ENCODE measurements at regions not wholly inside any gene's neighbourhood (a gene's known extent, or its start where the extent isn't known, plus 50 kb on each side); places are given as distances from the start of the nearest gene placed in this dataset.

DNA sequence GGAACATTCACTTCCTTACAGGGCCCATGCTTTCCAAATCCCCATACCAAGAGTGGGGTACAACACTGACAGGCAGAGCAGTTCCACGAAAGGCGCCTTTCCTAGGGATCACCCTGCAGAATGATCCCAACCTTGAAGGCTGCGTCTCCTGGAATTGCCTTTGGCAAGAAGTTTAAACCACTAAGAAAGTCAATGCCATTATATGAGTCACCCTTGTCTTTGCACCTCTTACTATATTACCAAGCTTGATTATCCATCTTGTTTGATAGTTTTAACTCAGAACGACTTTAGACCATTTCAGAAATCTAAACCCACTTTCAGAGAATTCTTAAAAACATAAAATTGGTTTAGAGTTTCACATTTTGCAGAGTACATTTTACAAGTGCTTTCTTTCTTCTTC lies 282.1 kb downstream of the ARHGAP12 start:
- TF ChIP-seq POLR2A (IDR thresholded peaks at IDR 0.05), result no peak
- TF ChIP-seq CTCF (IDR thresholded peaks at IDR 0.05), result no peak
- TF ChIP-seq EP300 (IDR thresholded peaks at IDR 0.05), result no peak
- H3K36me3 ChIP-seq, result no peaks in the 10 kb centered on the region
- H3K4me1 ChIP-seq, result peaks cover 0 to 21% (median 6%) of the 10 kb centered on the region in 4 donors
- no peak overlapping the region for H3K4me3 ChIP-seq
- H3K27ac ChIP-seq, result no peak overlapping the region
- DNase-seq (ENCODE audit: low spot score in 2 of 2), result no peak
- H3K27me3 ChIP-seq, result no peaks in the 10 kb centered on the region
- 93 to 95% methylated on average over 4 of the region's 4 CpGs for WGBS, 2 donors
- H3K9me3 ChIP-seq, result peaks cover 0 to 8% (median 0%) of the 10 kb centered on the region in 4 donors

DNA sequence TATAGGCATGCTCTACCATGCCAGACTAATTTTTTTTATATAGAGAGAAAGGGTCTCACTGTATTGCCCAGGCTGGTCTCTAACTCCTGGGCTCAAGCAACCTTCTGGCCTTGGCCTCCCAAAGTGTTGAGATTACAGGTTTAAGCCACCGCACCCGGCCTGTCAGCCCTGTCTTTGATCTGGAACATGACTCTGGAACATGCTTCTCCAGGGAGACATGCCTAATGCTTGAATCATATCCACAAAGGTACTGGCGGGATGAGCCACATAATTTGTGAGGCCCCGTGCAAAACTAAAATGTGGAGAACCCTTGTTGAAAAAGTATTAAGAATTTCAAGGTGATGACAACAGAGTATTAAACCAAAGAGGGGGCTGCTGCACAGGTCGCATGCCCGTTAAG lies 282.8 kb downstream of the ARHGAP12 start:
- no peak for TF ChIP-seq EP300 (IDR thresholded peaks at IDR 0.05)
- no peak for TF ChIP-seq CTCF (IDR thresholded peaks at IDR 0.05)
- TF ChIP-seq POLR2A (IDR thresholded peaks at IDR 0.05), result no peak
- H3K27ac ChIP-seq, result no peak overlapping the region
- WGBS, 2 donors, result 91 to 97% methylated on average over 6 of the region's 6 CpGs
- peaks cover 0 to 11% (median 0%) of the 10 kb centered on the region in 4 donors for H3K9me3 ChIP-seq
- no peak for DNase-seq (ENCODE audit: low spot score in 2 of 2)
- H3K27me3 ChIP-seq, result no peaks in the 10 kb centered on the region
- H3K36me3 ChIP-seq, result no peaks in the 10 kb centered on the region
- no peak overlapping the region for H3K4me3 ChIP-seq
- peaks cover 0 to 21% (median 6%) of the 10 kb centered on the region in 4 donors for H3K4me1 ChIP-seq

DNA sequence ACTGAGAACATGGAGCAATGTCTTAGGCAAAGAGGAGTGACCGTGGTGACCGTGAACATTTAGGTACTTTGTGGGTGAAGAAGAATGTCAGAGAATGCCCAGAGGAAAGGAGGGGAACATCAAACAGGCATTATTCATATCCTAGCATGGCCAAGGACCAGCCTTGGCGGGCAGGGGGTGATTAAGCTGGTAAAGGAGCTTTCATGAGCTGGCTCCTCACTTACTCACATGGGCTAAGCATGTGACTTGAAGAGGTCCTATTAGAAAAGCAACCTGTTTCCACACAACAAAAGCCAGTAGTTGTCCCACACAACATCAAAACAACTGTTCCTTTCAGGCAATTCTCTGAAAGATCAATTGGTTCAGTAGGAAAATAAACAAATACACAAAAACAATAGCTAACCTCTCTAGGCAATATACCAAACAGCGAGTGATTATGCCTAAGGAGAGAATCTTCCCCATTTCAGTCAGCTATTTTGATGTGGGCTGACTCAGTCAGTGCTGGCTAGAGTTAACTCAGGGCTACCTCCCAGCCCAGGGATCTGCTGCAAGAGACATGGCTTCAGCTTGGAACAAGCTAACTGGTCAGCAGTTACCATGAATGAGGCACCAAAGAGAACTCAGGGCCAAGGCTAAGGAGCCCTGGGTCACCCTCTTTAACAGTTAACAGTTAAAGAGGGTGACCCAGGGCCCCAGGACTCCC lies 283.5 kb downstream of the ARHGAP12 start:
- DNase-seq (ENCODE audit: low spot score in 2 of 2), result no peak
- H3K36me3 ChIP-seq, result no peaks in the 10 kb centered on the region
- H3K27ac ChIP-seq, result no peak overlapping the region
- H3K27me3 ChIP-seq, result no peaks in the 10 kb centered on the region
- WGBS, 2 donors, result 89% methylated on average over 4 of the region's 4 CpGs
- H3K4me1 ChIP-seq, result peaks cover 0 to 15% (median 4%) of the 10 kb centered on the region in 4 donors
- H3K4me3 ChIP-seq, result no peak overlapping the region
- H3K9me3 ChIP-seq, result peaks cover 0 to 11% (median 0%) of the 10 kb centered on the region in 4 donors
- TF ChIP-seq POLR2A (IDR thresholded peaks at IDR 0.05) (no peak), EP300 (IDR thresholded peaks at IDR 0.05) (no peak), CTCF (IDR thresholded peaks at IDR 0.05) (no peak)

DNA sequence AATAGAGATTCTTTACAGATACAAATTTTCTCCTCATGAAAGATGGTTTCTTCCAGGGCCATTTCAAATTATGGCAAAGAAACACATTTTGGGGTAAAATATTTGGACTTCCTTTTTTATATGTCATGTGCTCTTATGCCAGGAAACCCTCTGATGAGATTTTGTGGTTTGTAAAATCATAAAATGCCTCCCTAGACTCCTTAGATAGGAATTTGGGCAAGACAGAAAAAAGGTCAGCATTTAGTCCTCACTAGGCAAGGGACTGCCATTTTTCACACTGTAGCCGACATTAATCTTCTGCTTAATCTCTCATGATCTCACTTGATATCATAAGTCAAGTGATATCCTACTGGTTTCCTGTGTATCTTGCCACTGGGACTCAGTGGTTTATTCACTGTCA lies 286.4 kb downstream of the ARHGAP12 start:
- Histone ChIP-seq H3K4me1 (no peaks in the 10 kb centered on the region), H3K4me3 (no peak overlapping the region), H3K36me3 (no peaks in the 10 kb centered on the region), H3K27ac (no peak overlapping the region), H3K27me3 (no peaks in the 10 kb centered on the region), H3K9me3 (peaks cover 0 to 15% (median 0%) of the 10 kb centered on the region in 4 donors)
- no peak for TF ChIP-seq CTCF (IDR thresholded peaks at IDR 0.05)
- no peak for TF ChIP-seq EP300 (IDR thresholded peaks at IDR 0.05)
- no peak for TF ChIP-seq POLR2A (IDR thresholded peaks at IDR 0.05)
- 91 to 100% methylated on average over 1 of the region's 1 CpG for WGBS, 2 donors
- DNase-seq (ENCODE audit: low spot score in 2 of 2), result no peak

DNA sequence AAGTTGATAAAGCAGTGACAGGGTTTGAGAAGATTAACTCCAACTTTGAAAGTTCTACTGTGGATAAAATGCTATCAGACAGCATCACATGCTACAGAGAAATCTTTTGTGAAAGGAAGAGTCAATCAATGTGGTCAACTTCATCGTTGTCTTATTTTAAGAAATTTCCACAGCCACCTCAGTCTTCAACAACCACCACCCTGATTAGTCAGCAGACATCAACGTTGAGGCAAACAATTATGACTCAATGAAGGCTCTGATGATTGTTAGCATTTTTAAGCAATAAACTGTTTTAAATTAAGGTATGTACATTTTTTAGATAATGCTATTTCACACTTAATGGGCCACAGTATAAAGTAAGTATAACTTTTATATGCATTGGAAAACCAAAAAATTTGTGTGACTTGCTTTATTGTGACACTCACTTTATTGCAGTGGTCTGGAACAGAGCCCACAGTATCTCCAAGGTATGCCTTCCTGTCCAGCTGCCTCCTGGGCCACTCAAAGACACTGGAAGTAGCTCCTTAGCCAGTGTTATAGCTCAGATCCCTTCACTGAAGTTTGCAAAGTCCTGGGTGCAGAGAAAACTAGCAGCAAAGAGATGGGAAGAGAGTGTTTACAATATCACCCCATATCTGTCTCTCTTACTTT lies 293.1 kb downstream of the ARHGAP12 start:
- Histone ChIP-seq H3K9me3 (peaks cover 0 to 9% (median 0%) of the 10 kb centered on the region in 4 donors), H3K4me3 (no peak overlapping the region), H3K27ac (no peak overlapping the region), H3K36me3 (no peaks in the 10 kb centered on the region), H3K27me3 (no peaks in the 10 kb centered on the region), H3K4me1 (no peaks in the 10 kb centered on the region)
- TF ChIP-seq CTCF (IDR thresholded peaks at IDR 0.05) (no peak), POLR2A (IDR thresholded peaks at IDR 0.05) (no peak), EP300 (IDR thresholded peaks at IDR 0.05) (no peak)
- WGBS, 2 donors, result 57 to 85% methylated on average over 2 of the region's 2 CpGs
- no peak for DNase-seq (ENCODE audit: low spot score in 2 of 2)
